GM12872 (cell line): ENCODE measurements at regions not wholly inside any gene's neighbourhood (a gene's known extent, or its start where the extent isn't known, plus 50 kb on each side); places are given as distances from the start of the nearest gene placed in this dataset.

Experiments used
- CTCF ChIP-seq: IDR thresholded peaks from 3 replicates; pipeline ENCODE4 v1.5.1; 2011; ENCODE audit warnings: low read depth, mild to moderate bottlenecking, low read length, moderate library complexity; ENCODE audit not compliant: insufficient read depth

- no peak for TF ChIP-seq CTCF
These were observed 213.3 kb upstream of the HNRNPA3 start for GRCh38 chr2:176999301-176999700.

GRCh38 chr2:177000061-177000714 is 212.4 kb upstream of the HNRNPA3 start:
- no peak for TF ChIP-seq CTCF

DNA sequence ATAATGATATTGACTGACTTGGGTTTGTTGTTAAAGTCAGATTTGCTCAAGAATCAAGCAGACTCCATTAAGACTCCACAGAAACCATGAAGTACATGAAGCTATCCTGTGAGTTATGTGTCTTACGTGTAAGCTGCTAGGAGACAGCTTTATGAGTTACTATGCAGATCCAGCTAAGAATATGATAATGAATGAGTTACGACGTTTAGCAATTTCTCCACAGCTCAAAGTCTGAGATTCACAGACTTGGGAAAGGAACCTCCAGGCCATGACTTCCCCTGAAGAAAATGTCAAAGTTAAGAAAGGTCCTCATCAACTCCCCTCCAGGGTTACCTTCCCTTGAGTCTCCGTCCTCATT is 211.9 kb upstream of the HNRNPA3 start:
- TF ChIP-seq CTCF = no peak

- TF ChIP-seq CTCF = no peak
These were observed 211.3 kb upstream of the HNRNPA3 start for GRCh38 chr2:177001334-177001733.

DNA sequence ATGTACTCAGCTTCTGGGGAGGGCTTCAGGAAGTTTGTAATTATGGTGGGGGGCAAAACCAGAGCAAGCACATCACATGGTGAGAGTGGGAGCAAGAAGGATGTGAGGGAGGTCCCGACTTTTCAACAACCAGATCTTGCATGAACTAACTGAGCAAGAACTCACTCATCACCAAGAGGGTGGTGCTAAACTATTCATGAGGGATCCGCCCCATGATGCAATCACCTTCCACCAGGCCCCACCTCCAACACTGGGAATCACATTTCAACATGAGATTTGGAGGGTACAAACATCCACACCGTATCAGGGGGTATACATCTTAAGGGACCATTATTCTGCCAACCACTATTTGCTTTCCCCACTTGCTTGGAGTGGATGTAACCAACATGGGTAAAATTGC is 209.6 kb upstream of the HNRNPA3 start:
- no peak for TF ChIP-seq CTCF

- no peak for TF ChIP-seq CTCF
These were observed 202.4 kb upstream of the HNRNPA3 start for GRCh38 chr2:177010146-177010545.

GRCh38 chr2:177010861-177011260 is 201.7 kb upstream of the HNRNPA3 start:
- TF ChIP-seq CTCF = no peak
